SK-N-SH treated with all-trans-retinoic acid at 6 μM for 48 hours (cell line): ENCODE measurements at regions not wholly inside any gene's neighbourhood (a gene's known extent, or its start where the extent isn't known, plus 50 kb on each side); places are given as distances from the start of the nearest gene placed in this dataset.

Experiments
- ESRRG ChIP-seq: fragments of 250-450 bp; sonication (Bioruptor Pico); IDR thresholded peaks from 2 replicates; pipeline ENCODE4 v1.6.1; 2021; ENCODE audit warnings: mild to moderate bottlenecking
- PATZ1 ChIP-seq: fragments of 250-450 bp; sonication (Bioruptor Pico); IDR thresholded peaks from 2 replicates; pipeline ENCODE4 v1.8.0; 2020; ENCODE audit warnings: mild to moderate bottlenecking, moderate library complexity, borderline replicate concordance
- PPARA ChIP-seq: fragments of 250-450 bp; sonication (Bioruptor Pico); IDR thresholded peaks from 2 replicates; pipeline ENCODE4 v1.5.0; 2020; ENCODE audit warnings: mild to moderate bottlenecking, borderline replicate concordance
- TOX ChIP-seq: fragments of 250-450 bp; sonication (Bioruptor Pico); IDR thresholded peaks from 2 replicates; pipeline ENCODE4 v1.8.0; 2021; ENCODE audit warnings: mild to moderate bottlenecking, moderate library complexity, borderline replicate concordance
- TSHZ2 ChIP-seq: fragments of 250-450 bp; sonication (Bioruptor Pico); IDR thresholded peaks from 2 replicates; pipeline ENCODE4 v1.5.0; 2020; ENCODE audit warnings: mild to moderate bottlenecking, moderate library complexity
- ZNF565 ChIP-seq: fragments of 450-650 bp; formaldehyde crosslinking; conservative IDR thresholded peaks from 2 replicates; pipeline ENCODE4 v1.5.0; 2020; ENCODE audit warnings: low read depth, mild to moderate bottlenecking, moderate library complexity
- ZNF70 ChIP-seq: fragments of 450-650 bp; formaldehyde crosslinking; IDR thresholded peaks from 2 replicates; pipeline ENCODE4 v1.5.0; 2020; ENCODE audit warnings: mild to moderate bottlenecking, moderate library complexity
- ZNF8 ChIP-seq: fragments of 450-650 bp; formaldehyde crosslinking; IDR thresholded peaks from 2 replicates; pipeline ENCODE4 v1.5.0; 2020; ENCODE audit warnings: mild to moderate bottlenecking, moderate library complexity

GRCh38 chr7:51689547-51689946, 372.9 kb upstream of the COBL start:
- no peak for TF ChIP-seq TSHZ2 (CRISPR knock-in tag)
- TF ChIP-seq ESRRG = no peak
- TF ChIP-seq ZNF565 (CRISPR knock-in tag) = no peak
- TF ChIP-seq ZNF8 = no peak
- TF ChIP-seq ZNF70 (CRISPR knock-in tag) = no peak
- no peak for TF ChIP-seq PATZ1 (CRISPR knock-in tag)
- no peak for TF ChIP-seq PPARA
- TF ChIP-seq TOX (CRISPR knock-in tag) = no peak
